ENCODE measurements at regions not wholly inside any gene's neighbourhood (a gene's known extent, or its start where the extent isn't known, plus 50 kb on each side); places are given as distances from the start of the nearest gene placed in this dataset.

GRCh38 chr17:71639865-71640264, 481.0 kb upstream of the SOX9 start:
- TF ChIP-seq CTCF (conservative IDR thresholded peaks at IDR 0.05): no peak
- TF ChIP-seq ZFX (IDR thresholded peaks at IDR 0.05): no peak
